Heart right ventricle (tissue), 16 donors: ENCODE measurements at regions not wholly inside any gene's neighbourhood (a gene's known extent, or its start where the extent isn't known, plus 50 kb on each side); places are given as distances from the start of the nearest gene placed in this dataset.

ENCODE experiments used
- ATAC-seq, 8 donors: fragments of 200-7000 bp; cut with Tn5 transposase; one replicate each; pipeline ENCODE4 v1.9.1; 2020; ENCODE audit warnings: mild to moderate bottlenecking in 8 of 8, moderate library complexity in 8 of 8, moderate number of reproducible peaks in 1 of 8
- DNase-seq, 2 donors: peaks; one replicate each; pipeline ENCODE4 v3.0.0-alpha.2; 2020
- H3K27ac ChIP-seq, 10 donors: fragments of 200-600 bp; sonication (generic) in 2 of 10; one replicate each; pipeline versions ENCODE4 v1.5.0 to v1.8.0; 2020 to 2022; ENCODE audit warnings: mild to moderate bottlenecking in 3 of 10
- H3K27me3 ChIP-seq, 7 donors: fragments of 200-600 bp; one replicate each; pipeline ENCODE4 v1.8.0; 2021 to 2022; ENCODE audit warnings: mild to moderate bottlenecking in 2 of 7
- H3K36me3 ChIP-seq, 9 donors: fragments of 200-600 bp; sonication (generic) in 1 of 9; one replicate each; pipeline versions ENCODE4 v1.5.0 to v1.8.0; 2020 to 2022; ENCODE audit warnings: mild to moderate bottlenecking in 2 of 9
- H3K4me1 ChIP-seq, 9 donors: fragments of 200-600 bp; sonication (generic) in 1 of 9; one replicate each; pipeline versions ENCODE4 v1.5.0 to v1.8.0; 2020 to 2022; ENCODE audit warnings: mild to moderate bottlenecking in 4 of 9
- H3K4me3 ChIP-seq, 10 donors: fragments of 200-600 bp; sonication (generic) in 2 of 10; one replicate each; pipeline versions ENCODE4 v1.5.0 to v1.8.0; 2020 to 2022; ENCODE audit warnings: mild to moderate bottlenecking in 7 of 10, moderate library complexity in 2 of 10
- H3K9me3 ChIP-seq, 11 donors: fragments of 200-600 bp in 10 of 11; sonication (generic) in 2 of 11; one replicate each; pipeline versions ENCODE4 v1.5.0 to v1.8.0; 2013 to 2022; ENCODE audit warnings: mild to moderate bottlenecking in 2 of 11, control low read depth in 1 of 11, moderate library complexity in 1 of 11
- WGBS, 2 donors: extraction: QIAGEN DNeasy Blood & Tissue Kit; methylation state at CpG; one replicate each; pipeline ENCODE4 v1.1.7; 2013; ENCODE audit warnings: inconsistent platforms in 1 of 2; 5-methylcytosine and 5-hydroxymethylcytosine counted together
- intact Hi-C, 10 donors: fragments of 100-400 bp; cut with DNase I; formaldehyde crosslinking; loops; one replicate each; pipeline versions ENCODE4 v1.11.1 to v1.14.2; 2022
- TF ChIP-seq, protein P1 (sequence below), 9 donors: fragments of 200-600 bp; sonication (generic) in 2 of 9; IDR thresholded peaks; one replicate each; pipeline versions ENCODE4 v1.5.0 to v1.8.0; 2021 to 2022; ENCODE audit warnings: antibody characterized with exemption in 9 of 9, mild to moderate bottlenecking in 5 of 9, moderate library complexity in 1 of 9
- donor health status: Arrhythmogenic right ventricular cardiomyopathy.
- donor health status: ischemic (EF 13 %, LVEDD 7.1; RV severe dilation, severe dysfunction).
- donor health status: healthy with polysubstance abuse.
- donor health status: DM: no; HTN: yes; CAD: no.
- donor health status: DM: no; HTN: no; CAD: no.
- donor health status: ischemic (EF 25% LVEDD 6.9; RV normal size, moderate dysfunction).
- donor health status: ischemic (EF 25% LVEDD 5.7; RV mildly dilated, moderate dysfunction).
- donor health status: healthy.
- donor health status: DM: yes; HTN: yes; CAD: no.
- donor health status: Ischemic cardiomyopathy.
- donor health status: ischemic (EF 35%, LVEDD 5.7; RV mildly dilated, moderate dysfunction).
- donor health status: nonischemic (EF 11% LVEDD 7.7; RV severe dilation, severe dysfunction).
- donor health status: DM: yes; HTN: yes; CAD: no.
- donor health status: PGD.
- donor health status: ischemic (EF 29% LVEDD 5.4; RV normal size, mild dysfunction).
- donor health status: nonischemic (EF 23%, LVEDD 6.1; RV moderate dilation, normal function).

DNA sequence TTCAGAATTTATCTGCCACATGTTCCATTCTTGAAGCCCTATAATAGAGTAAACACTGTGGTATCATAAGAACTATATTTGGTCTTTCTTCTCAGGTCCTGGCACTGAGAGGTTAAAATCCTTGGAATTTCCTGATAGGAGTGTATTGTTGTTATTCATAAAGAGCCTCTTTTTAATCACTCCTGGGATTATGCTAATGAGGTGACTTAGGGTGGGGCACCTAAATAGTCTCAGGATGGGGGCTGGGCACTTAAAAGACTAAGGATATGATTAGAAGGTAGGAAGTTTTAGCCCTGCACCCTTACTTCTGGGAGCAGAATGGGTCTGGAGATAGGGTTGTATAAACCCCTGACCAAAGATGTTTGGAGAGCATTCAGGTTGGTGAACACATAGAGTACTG is 755.2 kb upstream of the TENM4 start:
- Histone ChIP-seq H3K27ac (no peak overlapping the region), H3K4me3 (no peak overlapping the region), H3K36me3 (no peaks in the 10 kb centered on the region), H3K9me3 (peaks cover 0 to 5% (median 0%) of the 10 kb centered on the region in 11 donors), H3K4me1 (no peaks in the 10 kb centered on the region), H3K27me3 (peaks cover 0 to 7% (median 0%) of the 10 kb centered on the region in 7 donors)
- TF ChIP-seq, protein P1, sequence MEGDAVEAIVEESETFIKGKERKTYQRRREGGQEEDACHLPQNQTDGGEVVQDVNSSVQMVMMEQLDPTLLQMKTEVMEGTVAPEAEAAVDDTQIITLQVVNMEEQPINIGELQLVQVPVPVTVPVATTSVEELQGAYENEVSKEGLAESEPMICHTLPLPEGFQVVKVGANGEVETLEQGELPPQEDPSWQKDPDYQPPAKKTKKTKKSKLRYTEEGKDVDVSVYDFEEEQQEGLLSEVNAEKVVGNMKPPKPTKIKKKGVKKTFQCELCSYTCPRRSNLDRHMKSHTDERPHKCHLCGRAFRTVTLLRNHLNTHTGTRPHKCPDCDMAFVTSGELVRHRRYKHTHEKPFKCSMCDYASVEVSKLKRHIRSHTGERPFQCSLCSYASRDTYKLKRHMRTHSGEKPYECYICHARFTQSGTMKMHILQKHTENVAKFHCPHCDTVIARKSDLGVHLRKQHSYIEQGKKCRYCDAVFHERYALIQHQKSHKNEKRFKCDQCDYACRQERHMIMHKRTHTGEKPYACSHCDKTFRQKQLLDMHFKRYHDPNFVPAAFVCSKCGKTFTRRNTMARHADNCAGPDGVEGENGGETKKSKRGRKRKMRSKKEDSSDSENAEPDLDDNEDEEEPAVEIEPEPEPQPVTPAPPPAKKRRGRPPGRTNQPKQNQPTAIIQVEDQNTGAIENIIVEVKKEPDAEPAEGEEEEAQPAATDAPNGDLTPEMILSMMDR (IDR thresholded peaks at IDR 0.05) = no peak
- ATAC-seq (no peak), DNase-seq (no peak)
- intact Hi-C loops = no loop called here

DNA sequence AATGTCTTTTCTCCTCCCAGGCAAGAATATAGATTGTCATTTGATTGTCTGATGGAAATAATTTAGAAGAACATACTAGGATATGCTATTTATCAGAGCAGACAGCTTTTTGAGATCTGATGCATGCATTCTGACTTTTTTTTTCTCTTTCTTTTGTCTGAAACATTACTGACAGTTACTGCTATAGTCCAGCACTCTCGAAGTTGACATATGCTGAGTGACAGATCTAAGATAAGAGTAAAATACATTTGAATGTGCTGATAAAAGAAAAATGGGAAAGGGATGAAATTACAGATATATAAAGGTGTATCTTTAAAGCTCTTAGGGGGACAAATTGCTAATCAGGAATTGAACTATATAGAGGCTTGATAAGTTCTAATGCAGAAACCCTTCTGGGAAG is 753.8 kb upstream of the TENM4 start:
- 32 to 39% methylated on average over 1 of the region's 1 CpG for WGBS, 2 donors
- H3K4me1 ChIP-seq = no peaks in the 10 kb centered on the region
- DNase-seq = no peak
- intact Hi-C loops = no loop called here
- H3K27me3 ChIP-seq = peaks cover 0 to 7% (median 0%) of the 10 kb centered on the region in 7 donors
- H3K9me3 ChIP-seq = peaks cover 0 to 5% (median 0%) of the 10 kb centered on the region in 11 donors
- ATAC-seq = no peak
- H3K4me3 ChIP-seq = no peak overlapping the region
- no peak overlapping the region for H3K27ac ChIP-seq
- TF ChIP-seq, protein P1 (IDR thresholded peaks at IDR 0.05) = no peak
- H3K36me3 ChIP-seq = no peaks in the 10 kb centered on the region

DNA sequence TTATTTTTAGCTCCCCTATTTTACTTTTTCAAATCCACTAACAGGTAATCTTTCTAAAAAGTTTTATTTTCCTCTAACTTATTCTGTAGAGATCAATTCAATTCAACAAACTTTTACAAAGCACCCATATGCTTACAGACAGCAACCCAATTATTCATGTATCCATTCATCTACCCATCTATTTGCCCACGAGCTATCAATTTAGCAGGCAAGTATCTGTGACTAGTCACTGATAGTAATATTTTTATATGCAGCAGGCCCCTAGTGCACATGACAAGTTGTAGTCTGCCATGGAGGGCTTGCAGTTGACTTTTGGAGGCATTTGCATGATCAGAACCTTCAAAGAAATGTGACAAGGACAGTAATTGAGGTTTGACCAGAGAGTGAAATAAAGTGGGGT is 753.2 kb upstream of the TENM4 start:
- H3K4me1 ChIP-seq = no peaks in the 10 kb centered on the region
- H3K4me3 ChIP-seq = no peak overlapping the region
- DNase-seq = no peak
- no peak for ATAC-seq
- no peak overlapping the region for H3K27ac ChIP-seq
- peaks cover 0 to 7% (median 0%) of the 10 kb centered on the region in 7 donors for H3K27me3 ChIP-seq
- intact Hi-C loops = no loop called here
- H3K9me3 ChIP-seq = no peaks in the 10 kb centered on the region
- no peaks in the 10 kb centered on the region for H3K36me3 ChIP-seq
- WGBS, 2 donors = 65 to 67% methylated on average over 1 of the region's 1 CpG
- TF ChIP-seq, protein P1 (IDR thresholded peaks at IDR 0.05) = no peak

DNA sequence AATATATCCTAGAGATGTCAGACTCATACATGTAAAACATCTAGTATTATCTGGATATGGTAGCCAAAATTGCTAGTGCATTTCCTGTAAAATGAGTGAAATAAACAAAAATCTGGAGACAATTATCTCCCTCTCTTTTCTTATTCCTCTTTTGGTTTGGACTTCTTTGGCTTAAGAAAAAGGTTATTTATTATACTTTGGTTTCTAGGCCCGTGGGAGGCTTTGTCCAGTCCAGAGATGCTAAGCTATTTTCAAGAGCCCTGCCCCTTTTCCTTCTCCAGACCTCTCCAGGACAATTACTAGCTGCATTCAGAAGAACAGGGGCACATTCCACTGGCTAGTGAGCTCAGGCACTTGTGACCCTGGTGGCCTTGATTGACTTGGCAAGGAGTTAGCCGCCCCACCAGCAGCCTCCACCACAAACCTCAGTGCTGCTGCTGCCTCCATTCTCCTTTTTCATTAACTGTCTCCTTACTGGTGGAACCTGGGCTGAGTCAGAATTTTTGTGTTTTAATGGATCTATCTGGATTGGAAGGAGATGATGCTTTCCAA is 747.3 kb upstream of the TENM4 start:
- H3K36me3 ChIP-seq = no peaks in the 10 kb centered on the region
- no peak overlapping the region for H3K27ac ChIP-seq
- H3K4me3 ChIP-seq = no peak overlapping the region
- intact Hi-C loops = no loop called here
- DNase-seq = no peak
- 71 to 89% methylated on average over 2 of the region's 2 CpGs for WGBS, 2 donors
- no peak for ATAC-seq
- no peaks in the 10 kb centered on the region for H3K9me3 ChIP-seq
- no peaks in the 10 kb centered on the region for H3K4me1 ChIP-seq
- H3K27me3 ChIP-seq = peaks cover 0 to 5% (median 0%) of the 10 kb centered on the region in 7 donors
- TF ChIP-seq, protein P1 (IDR thresholded peaks at IDR 0.05) = no peak
